Endodermal cell (in vitro differentiated cells): ENCODE measurements at regions not wholly inside any gene's neighbourhood (a gene's known extent, or its start where the extent isn't known, plus 50 kb on each side); places are given as distances from the start of the nearest gene placed in this dataset.

Source experiments
- DNase-seq: peaks from one replicate; pipeline ENCODE4 v3.0.0-alpha.2; 2017
- H3K27ac ChIP-seq: 2 replicates; pipeline ENCODE4 v1.5.1; 2013; ENCODE audit warnings: mild to moderate bottlenecking, low read depth, low read length, moderate library complexity
- H3K27me3 ChIP-seq: 2 replicates; pipeline ENCODE4 v1.6.1; 2013; ENCODE audit warnings: mild to moderate bottlenecking, low read length, moderate library complexity; ENCODE audit not compliant: insufficient read depth, control insufficient read depth, poor library complexity, severe bottlenecking
- H3K36me3 ChIP-seq: 2 replicates; pipeline ENCODE4 v1.7.0; 2013; ENCODE audit warnings: mild to moderate bottlenecking, low read length, moderate library complexity; ENCODE audit not compliant: control insufficient read depth, insufficient read depth
- H3K4me1 ChIP-seq: one replicate; pipeline ENCODE4 v1.7.0; 2013; ENCODE audit warnings: low read length; ENCODE audit not compliant: control insufficient read depth, insufficient read depth
- H3K4me3 ChIP-seq: 2 replicates; pipeline ENCODE4 v1.5.1; 2013; ENCODE audit warnings: mild to moderate bottlenecking, low read length, moderate library complexity
- H3K9ac ChIP-seq: 2 replicates; pipeline ENCODE4 v1.6.1; 2013; ENCODE audit warnings: mild to moderate bottlenecking, low read length, moderate library complexity; ENCODE audit not compliant: poor library complexity, severe bottlenecking; ENCODE audit errors: extremely low read depth
- H3K9me3 ChIP-seq: 2 replicates; pipeline ENCODE4 v1.6.1; 2013; ENCODE audit warnings: mild to moderate bottlenecking, low read length, moderate library complexity; ENCODE audit not compliant: control insufficient read depth
- H3K27ac Mint-ChIP-seq: 2 replicates; pipeline ENCODE4 v1.8.0; 2020; ENCODE audit warnings: mixed read lengths
- H3K27me3 Mint-ChIP-seq: 2 replicates; pipeline ENCODE4 v1.8.0; 2021; ENCODE audit warnings: mild to moderate bottlenecking, mixed read lengths; ENCODE audit not compliant: insufficient read depth
- H3K36me3 Mint-ChIP-seq: 2 replicates; pipeline ENCODE4 v1.8.0; 2020; ENCODE audit warnings: low read depth, mixed read lengths
- H3K4me1 Mint-ChIP-seq: 2 replicates; pipeline ENCODE4 v1.8.0; 2020; ENCODE audit warnings: mixed read lengths
- H3K4me3 Mint-ChIP-seq: 2 replicates; pipeline ENCODE4 v1.8.0; 2020; ENCODE audit warnings: mild to moderate bottlenecking, moderate library complexity, mixed read lengths
- H3K9me3 Mint-ChIP-seq: 2 replicates; pipeline ENCODE4 v1.8.0; 2020; ENCODE audit warnings: mild to moderate bottlenecking, mixed read lengths
- CTCF ChIP-seq: fragments of 200-600 bp; sonication (generic); conservative IDR thresholded peaks from 2 replicates; pipeline ENCODE4 v1.5.0; 2021; ENCODE audit warnings: antibody characterized with exemption, mild to moderate bottlenecking
- WGBS, 2 experiments: methylation state at CpG; one replicate each; pipeline versions ENCODE4 v1.1.5 to v1.1.7; 2013; ENCODE audit warnings: missing lambda C conversion rate in 2 of 2, mixed read lengths in 1 of 2; ENCODE audit not compliant: insufficient coverage in 1 of 2, insufficient read length in 1 of 2; 5-methylcytosine and 5-hydroxymethylcytosine counted together

GRCh38 chr5:101435768-101436167 is 532.7 kb upstream of the ST8SIA4 start:
- H3K4me3 Mint-ChIP-seq = no peak overlapping the region
- H3K9ac ChIP-seq = no peak overlapping the region
- peaks cover 1% of the 10 kb centered on the region for H3K4me1 Mint-ChIP-seq
- H3K27ac ChIP-seq = no peak overlapping the region
- H3K27me3 ChIP-seq = no peaks in the 10 kb centered on the region
- H3K9me3 Mint-ChIP-seq = peaks cover 2% of the 10 kb centered on the region
- H3K4me1 ChIP-seq = no peaks in the 10 kb centered on the region
- no peak overlapping the region for H3K27ac Mint-ChIP-seq
- no peaks in the 10 kb centered on the region for H3K9me3 ChIP-seq
- no peaks in the 10 kb centered on the region for H3K27me3 Mint-ChIP-seq
- 80 to 100% methylated on average over 2 of the region's 2 CpGs for WGBS, 2 experiments
- H3K36me3 Mint-ChIP-seq = no peaks in the 10 kb centered on the region
- no peak for DNase-seq
- H3K4me3 ChIP-seq = no peak overlapping the region
- H3K36me3 ChIP-seq = no peaks in the 10 kb centered on the region
- TF ChIP-seq CTCF = no peak

GRCh38 chr5:101431201-101431600 is 528.1 kb upstream of the ST8SIA4 start:
- no peaks in the 10 kb centered on the region for H3K27me3 Mint-ChIP-seq
- no peak for TF ChIP-seq CTCF
- Histone ChIP-seq H3K4me3 (no peak overlapping the region), H3K4me1 (no peaks in the 10 kb centered on the region), H3K9ac (no peak overlapping the region), H3K36me3 (no peaks in the 10 kb centered on the region), H3K27ac (no peak overlapping the region), H3K9me3 (peaks cover 4% of the 10 kb centered on the region), H3K27me3 (no peaks in the 10 kb centered on the region)
- 65% methylated on average over 1 of the region's 1 CpG; no CpG with 5 or more reads in 1 of the 2 experiments for WGBS, 2 experiments
- no peaks in the 10 kb centered on the region for H3K4me1 Mint-ChIP-seq
- no peaks in the 10 kb centered on the region for H3K36me3 Mint-ChIP-seq
- DNase-seq = no peak
- no peak overlapping the region for H3K27ac Mint-ChIP-seq
- H3K9me3 Mint-ChIP-seq = peaks cover 7% of the 10 kb centered on the region
- H3K4me3 Mint-ChIP-seq = no peak overlapping the region

- WGBS, 2 experiments = 92% methylated on average over 1 of the region's 2 CpGs; no CpG with 5 or more reads in 1 of the 2 experiments
- no peaks in the 10 kb centered on the region for H3K4me1 ChIP-seq
- no peak for DNase-seq
- Mint-ChIP-seq H3K9me3 (peaks cover 7% of the 10 kb centered on the region), H3K27ac (no peak overlapping the region), H3K4me1 (no peaks in the 10 kb centered on the region), H3K27me3 (no peaks in the 10 kb centered on the region), H3K36me3 (no peaks in the 10 kb centered on the region), H3K4me3 (no peak overlapping the region)
- no peaks in the 10 kb centered on the region for H3K27me3 ChIP-seq
- TF ChIP-seq CTCF = no peak
- no peak overlapping the region for H3K4me3 ChIP-seq
- no peaks in the 10 kb centered on the region for H3K36me3 ChIP-seq
- no peak overlapping the region for H3K27ac ChIP-seq
- no peak overlapping the region for H3K9ac ChIP-seq
- H3K9me3 ChIP-seq = peaks cover 4% of the 10 kb centered on the region
Measured at GRCh38 chr5:101430551-101430950, 527.5 kb upstream of the ST8SIA4 start.
